K562 (cell line): ENCODE measurements at regions not wholly inside any gene's neighbourhood (a gene's known extent, or its start where the extent isn't known, plus 50 kb on each side); places are given as distances from the start of the nearest gene placed in this dataset.

Source experiments
- ATAC-seq: fragments of 200-7000 bp; cut with Tn5 transposase; 3 replicates; pipeline ENCODE4 v1.9.1; 2020; ENCODE audit warnings: moderate library complexity
- BruUV-seq: library from RNA; stranded (reverse); fragments of 400-500 nt; replicated peaks from 2 replicates; lab custom pipeline; 2021; lab: Mats Ljungman, UMichigan
- CTCF ChIA-PET: fragments of 300-600 bp; formaldehyde crosslinking; extraction: SDS; loops from one replicate; lab custom pipeline; 2021; ENCODE audit warnings: low intra/inter-chr PET ratio; lab: Yijun Ruan, JAX
- POLR2A ChIA-PET: fragments of 300-600, 350-650 bp; sonication (Branson Sonifier 250); formaldehyde crosslinking; extraction: SDS; loops from one replicate; lab custom pipeline; 2021; ENCODE audit warnings: antibody characterized with exemption, inconsistent platforms; lab: Yijun Ruan, JAX
- DNase-seq, 4 experiments: peaks; one replicate each; pipeline versions ENCODE4 v3.0.0 to v3.0.0-alpha.2; 2011 to 2018; ENCODE audit warnings: low spot score in 3 of 4, mixed read lengths in 3 of 4; ENCODE audit errors: extremely low read depth in 1 of 4
- FAIRE-seq: peaks from 2 replicates; lab custom pipeline; 2011; peaks lifted over from hg19 to GRCh38; lab: Jason Lieb, UNC
- H2AFZ ChIP-seq: 2 replicates; pipeline ENCODE4 v1.6.0; 2011; ENCODE audit warnings: low read depth, low read length, control low read depth, inconsistent platforms
- H3K27ac ChIP-seq: fragments of 200-600 bp; 3 replicates; pipeline ENCODE4 v1.8.0; 2011; ENCODE audit warnings: low read depth, mild to moderate bottlenecking, control low read depth, inconsistent platforms, low read length, moderate library complexity, mixed read lengths; ENCODE audit errors: extremely low read depth
- H3K27me3 ChIP-seq, 2 experiments: fragments of 300-600 bp in 1 of 2; 2 replicates in 1 of 2; 3 replicates in 1 of 2; pipeline versions ENCODE4 v1.6.0 to v1.8.0; 2011; ENCODE audit warnings: inconsistent platforms in 2 of 2, low read length in 2 of 2, mild to moderate bottlenecking in 1 of 2, mixed read lengths in 1 of 2, moderate library complexity in 1 of 2; ENCODE audit not compliant: control insufficient read depth in 2 of 2, insufficient read depth in 2 of 2
- H3K36me3 ChIP-seq: fragments of 300-600 bp; 3 replicates; pipeline ENCODE4 v1.8.0; 2011; ENCODE audit warnings: mild to moderate bottlenecking, low read length, inconsistent platforms; ENCODE audit not compliant: control insufficient read depth, insufficient read depth
- H3K4me1 ChIP-seq, 2 experiments: fragments of 200-600 bp in 1 of 2; replicated peaks in 1 of 2; 2 replicates in 1 of 2; 3 replicates in 1 of 2; pipeline versions ENCODE4 v1.5.1 to v1.8.0; 2011; ENCODE audit warnings: inconsistent platforms in 2 of 2, low read length in 2 of 2, mild to moderate bottlenecking in 1 of 2, mixed read lengths in 1 of 2, moderate library complexity in 1 of 2; ENCODE audit not compliant: control insufficient read depth in 2 of 2, insufficient read depth in 2 of 2
- H3K4me2 ChIP-seq: 2 replicates; pipeline ENCODE4 v1.6.1; 2011; ENCODE audit warnings: low read length, control low read depth, inconsistent platforms, mixed read lengths; ENCODE audit not compliant: insufficient read depth
- H3K4me3 ChIP-seq: fragments of 200-600 bp; sonication (generic), shearing (Covaris generic); 2 replicates; pipeline ENCODE4 v1.5.1; 2016; ENCODE audit warnings: control low read depth, inconsistent platforms
- H3K79me2 ChIP-seq: fragments of 200-600 bp; 3 replicates; pipeline ENCODE4 v1.8.0; 2011; ENCODE audit warnings: low read length, inconsistent platforms; ENCODE audit not compliant: control insufficient read depth, insufficient read depth
- H3K9ac ChIP-seq, 2 experiments: 2 replicates each; pipeline versions ENCODE4 v1.6.0 to v1.6.1; 2011; ENCODE audit warnings: low read depth in 2 of 2, low read length in 2 of 2, control low read depth in 1 of 2, inconsistent platforms in 1 of 2, mild to moderate bottlenecking in 1 of 2, mixed read lengths in 1 of 2; ENCODE audit not compliant: insufficient read depth in 1 of 2
- H3K9me1 ChIP-seq: one replicate; pipeline ENCODE4 v1.6.0; 2011; ENCODE audit warnings: inconsistent platforms, mild to moderate bottlenecking, low read length, moderate library complexity; ENCODE audit not compliant: control insufficient read depth, insufficient read depth
- H3K9me3 ChIP-seq: replicated peaks from 2 replicates; pipeline ENCODE4 v1.5.1; 2011; ENCODE audit warnings: low read depth, low read length, inconsistent platforms; ENCODE audit not compliant: control insufficient read depth, insufficient read depth
- H4K20me1 ChIP-seq: replicated peaks from 2 replicates; pipeline ENCODE4 v1.6.1; 2011; ENCODE audit warnings: low read length, inconsistent platforms, mixed read lengths; ENCODE audit not compliant: control insufficient read depth, insufficient read depth
- CEBPB ChIP-seq: fragments of 450-650 bp; IDR thresholded peaks from 2 replicates; pipeline ENCODE4 v1.6.1; 2016; ENCODE audit warnings: missing genetic modification characterization, missing compliant biosample characterization
- CEBPG ChIP-seq, 3 experiments: fragments of 200-800 bp in 1 of 3; sonication (Bioruptor generic) in 1 of 3; sonication (generic) in 1 of 3; formaldehyde crosslinking in 1 of 3; IDR thresholded peaks in 2 of 3; conservative IDR thresholded peaks in 1 of 3; 2 replicates each; pipeline versions ENCODE4 v1.6.1 to v1.8.0; 2016 to 2022; ENCODE audit warnings: missing compliant biosample characterization in 2 of 3, missing genetic modification characterization in 2 of 3, mild to moderate bottlenecking in 1 of 3, missing genetic modification reagents in 1 of 3
- ZNF395 ChIP-seq: fragments of 200-800 bp; sonication (Bioruptor generic); IDR thresholded peaks from 2 replicates; pipeline ENCODE4 v1.6.1; 2017; ENCODE audit warnings: missing genetic modification characterization, missing compliant biosample characterization
- WGBS: fragments of 100-300 bp; shearing (Covaris generic); methylation state at CpG from one replicate; pipeline ENCODE4 v1.1.6; 2016; ENCODE audit warnings: low coverage, mixed read lengths; ENCODE audit not compliant: insufficient coverage; ENCODE audit errors: missing lambda C conversion rate; 5-methylcytosine and 5-hydroxymethylcytosine counted together
- in situ Hi-C: fragments of 300-500 bp; cut with MboI; formaldehyde crosslinking; loops from 4 replicates; pipeline ENCODE4 v1.15.0; 2018; ENCODE audit warnings: inconsistent platforms, mixed read lengths
- intact Hi-C: fragments of 100-400 bp; cut with micrococcal nuclease; formaldehyde crosslinking; loops from 2 replicates; pipeline ENCODE4 v1.14.2; 2022

GRCh38 chr1:4131734-4132133, 231.7 kb upstream of the C1orf174 start:
- WGBS: 1% methylated on average over 5 of the region's 5 CpGs
- no peak overlapping the region for H3K4me2 ChIP-seq
- H4K20me1 ChIP-seq: peaks cover 6% of the 10 kb centered on the region; the same call in 1 of the 2 replicates
- no peaks in the 10 kb centered on the region for H3K79me2 ChIP-seq
- peaks cover 0 to 9% of the 10 kb centered on the region in 2 experiments; a peak in 2 of 5 replicates for H3K4me1 ChIP-seq
- H2AFZ ChIP-seq: no peak overlapping the region
- intact Hi-C loops (no loop called here), in situ Hi-C loops (no loop called here)
- H3K27me3 ChIP-seq: peaks cover 42 to 72% of the 10 kb centered on the region in 2 experiments
- no peak for TF ChIP-seq ZNF395 (CRISPR knock-in tag)
- TF ChIP-seq CEBPB: peak; percentile 70
- TF ChIP-seq CEBPG (CRISPR knock-in tag; IDR thresholded peaks at IDR 0.05): no peak
- 0 out of 4 replicates have a peak, but pooled peaks of 1 of the 2 experiments have one; percentile 25 for TF ChIP-seq CEBPG (tag; conservative IDR thresholded peaks at IDR 0.05 in 1 of 2, IDR thresholded peaks at IDR 0.05 in 1 of 2)
- no peaks in the 10 kb centered on the region for H3K36me3 ChIP-seq
- peaks cover 5% of the 10 kb centered on the region; the same call in 1 of the 2 replicates for H3K9me3 ChIP-seq
- no peak overlapping the region for H3K27ac ChIP-seq
- no peak overlapping the region for H3K9ac ChIP-seq
- H3K9me1 ChIP-seq: no peaks in the 10 kb centered on the region
- POLR2A ChIA-PET: interaction anchor here (0.7 kb wide), 1 partner anchor 31 kb away, joined by 3 read pairs; no protein-coding TSS in a partner anchor
- no peak for ATAC-seq
- CTCF ChIA-PET: no interaction called here
- BruUV-seq: no TSS peak
- no peak for FAIRE-seq
- DNase-seq: no peak
- H3K4me3 ChIP-seq: no peak overlapping the region
